MM.1S (cell line): ENCODE measurements at regions not wholly inside any gene's neighbourhood (a gene's known extent, or its start where the extent isn't known, plus 50 kb on each side); places are given as distances from the start of the nearest gene placed in this dataset.

ENCODE experiments used
- EZH2 ChIP-seq: fragments of 300-600 bp; sonication (generic); optimal IDR thresholded peaks from 2 replicates; pipeline ENCODE3; 2017; ENCODE audit warnings: low read depth, mild to moderate bottlenecking, antibody characterized with exemption, low read length, mixed read lengths
- TF ChIP-seq, protein P1 (sequence below): fragments of 300-600 bp; sonication (generic); IDR thresholded peaks from 2 replicates; pipeline ENCODE4 v1.5.1; 2016; ENCODE audit warnings: antibody characterized with exemption, low read length, mixed read lengths

DNA sequence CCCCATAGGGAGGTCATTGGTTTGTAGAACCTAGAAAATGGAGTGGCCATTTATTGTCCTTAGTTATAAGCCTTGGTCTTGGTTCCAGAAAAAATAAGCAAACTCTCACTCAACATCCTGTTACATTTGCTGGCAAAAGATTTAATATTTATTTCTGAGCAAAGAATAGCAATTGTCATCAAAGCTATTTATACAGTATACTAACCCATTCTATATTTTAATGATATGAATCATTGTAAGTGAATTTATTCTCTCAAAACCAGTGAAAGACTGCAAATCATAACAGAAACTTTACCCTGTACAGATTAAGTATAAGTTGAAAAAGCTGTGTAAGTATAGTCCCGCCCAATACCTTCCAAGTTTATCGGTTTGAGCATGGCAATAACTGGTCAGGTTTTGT, 364.4 kb downstream of the CD109 start:
- TF ChIP-seq, protein P1, sequence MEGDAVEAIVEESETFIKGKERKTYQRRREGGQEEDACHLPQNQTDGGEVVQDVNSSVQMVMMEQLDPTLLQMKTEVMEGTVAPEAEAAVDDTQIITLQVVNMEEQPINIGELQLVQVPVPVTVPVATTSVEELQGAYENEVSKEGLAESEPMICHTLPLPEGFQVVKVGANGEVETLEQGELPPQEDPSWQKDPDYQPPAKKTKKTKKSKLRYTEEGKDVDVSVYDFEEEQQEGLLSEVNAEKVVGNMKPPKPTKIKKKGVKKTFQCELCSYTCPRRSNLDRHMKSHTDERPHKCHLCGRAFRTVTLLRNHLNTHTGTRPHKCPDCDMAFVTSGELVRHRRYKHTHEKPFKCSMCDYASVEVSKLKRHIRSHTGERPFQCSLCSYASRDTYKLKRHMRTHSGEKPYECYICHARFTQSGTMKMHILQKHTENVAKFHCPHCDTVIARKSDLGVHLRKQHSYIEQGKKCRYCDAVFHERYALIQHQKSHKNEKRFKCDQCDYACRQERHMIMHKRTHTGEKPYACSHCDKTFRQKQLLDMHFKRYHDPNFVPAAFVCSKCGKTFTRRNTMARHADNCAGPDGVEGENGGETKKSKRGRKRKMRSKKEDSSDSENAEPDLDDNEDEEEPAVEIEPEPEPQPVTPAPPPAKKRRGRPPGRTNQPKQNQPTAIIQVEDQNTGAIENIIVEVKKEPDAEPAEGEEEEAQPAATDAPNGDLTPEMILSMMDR, result no peak
- TF ChIP-seq EZH2, result no peak
